PC-3 (cell line): ENCODE measurements at regions not wholly inside any gene's neighbourhood (a gene's known extent, or its start where the extent isn't known, plus 50 kb on each side); places are given as distances from the start of the nearest gene placed in this dataset.

Experiments used
- CTCF ChIP-seq: fragments of 300-600 bp; sonication (generic); conservative IDR thresholded peaks from 2 replicates; pipeline ENCODE4 v1.5.1; 2017; ENCODE audit warnings: antibody characterized with exemption, low read depth, mild to moderate bottlenecking, low read length
- EZH2phosphoT487 ChIP-seq: fragments of 300-600 bp; sonication (generic); IDR thresholded peaks from 2 replicates; pipeline ENCODE4 v1.6.1; 2018; ENCODE audit warnings: mild to moderate bottlenecking, antibody characterized with exemption, low read length, borderline replicate concordance

- no peak for TF ChIP-seq CTCF
- TF ChIP-seq EZH2phosphoT487: no peak
Measured at GRCh38 chr12:118880720-118881493, 100.4 kb upstream of the SRRM4 start.
